H1 (cell line): ENCODE measurements at regions not wholly inside any gene's neighbourhood (a gene's known extent, or its start where the extent isn't known, plus 50 kb on each side); places are given as distances from the start of the nearest gene placed in this dataset.

Experiments used
- ASH2L ChIP-seq: fragments of 200-600, 300-600 bp; sonication (generic); IDR thresholded peaks from one replicate; pipeline ENCODE4 v1.7.1; 2017; ENCODE audit warnings: low read length
- BRCA1 ChIP-seq: IDR thresholded peaks from 2 replicates; pipeline ENCODE4 v1.6.1; 2012; ENCODE audit warnings: low read depth, low read length, improper control_type of control experiment
- CHD2 ChIP-seq: IDR thresholded peaks from 2 replicates; pipeline ENCODE4 v1.6.1; 2012; ENCODE audit warnings: low read length, improper control_type of control experiment
- CTBP2 ChIP-seq: IDR thresholded peaks from 2 replicates; pipeline ENCODE4 v1.7.0; 2011; ENCODE audit warnings: borderline replicate concordance, mild to moderate bottlenecking, moderate library complexity, mixed read lengths, low read length; ENCODE audit not compliant: insufficient read depth, insufficient read length
- EZH2 ChIP-seq: fragments of 200-600 bp; sonication (generic); IDR thresholded peaks from 2 replicates; pipeline ENCODE4 v1.7.1; 2012; ENCODE audit warnings: low read depth, mild to moderate bottlenecking, moderate library complexity, low read length, inconsistent platforms; ENCODE audit not compliant: severe bottlenecking
- HDAC2 ChIP-seq, 2 experiments: fragments of 300-600 bp in 1 of 2; sonication (generic) in 1 of 2; IDR thresholded peaks; 2 replicates each; pipeline ENCODE4 v1.6.1; 2011 to 2012; ENCODE audit warnings: low read depth in 2 of 2, low read length in 2 of 2, mild to moderate bottlenecking in 2 of 2, moderate library complexity in 2 of 2, borderline replicate concordance in 1 of 2, inconsistent platforms in 1 of 2
- KDM1A ChIP-seq: fragments of 200-600, 300-600 bp; sonication (generic); IDR thresholded peaks from 2 replicates; pipeline ENCODE4 v1.7.1; 2016; ENCODE audit warnings: mild to moderate bottlenecking, low read length, borderline replicate concordance
- RAD21 ChIP-seq, 2 experiments: IDR thresholded peaks in 1 of 2; conservative IDR thresholded peaks in 1 of 2; 2 replicates each; pipeline ENCODE4 v1.6.1; 2011; ENCODE audit warnings: low read depth in 2 of 2, low read length in 2 of 2, improper control_type of control experiment in 1 of 2, inconsistent platforms in 1 of 2, mild to moderate bottlenecking in 1 of 2, moderate library complexity in 1 of 2
- RBBP5 ChIP-seq: IDR thresholded peaks from 2 replicates; pipeline ENCODE4 v1.7.1; 2012; ENCODE audit warnings: low read depth, mild to moderate bottlenecking, inconsistent platforms, low read length, moderate library complexity, borderline replicate concordance
- RXRA ChIP-seq: IDR thresholded peaks from 2 replicates; pipeline ENCODE4 v1.6.1; 2011; ENCODE audit warnings: low read depth, mild to moderate bottlenecking, low read length, moderate library complexity; ENCODE audit not compliant: insufficient read depth
- SAP30 ChIP-seq: fragments of 300-600 bp; sonication (generic); IDR thresholded peaks from 2 replicates; pipeline ENCODE4 v1.7.1; 2012; ENCODE audit warnings: low read length, moderate library complexity, mild to moderate bottlenecking, inconsistent platforms; ENCODE audit not compliant: insufficient read depth, insufficient replicate concordance
- SP2 ChIP-seq: IDR thresholded peaks from 2 replicates; pipeline ENCODE4 v1.6.1; 2012; ENCODE audit warnings: mild to moderate bottlenecking, low read length, inconsistent platforms
- SP4 ChIP-seq: IDR thresholded peaks from 2 replicates; pipeline ENCODE4 v1.6.1; 2012; ENCODE audit warnings: low read length, inconsistent platforms
- SUZ12 ChIP-seq: fragments of 200-600 bp; sonication (generic); IDR thresholded peaks from 2 replicates; pipeline ENCODE4 v1.6.1; 2012; ENCODE audit warnings: mild to moderate bottlenecking, inconsistent platforms, low read length, moderate library complexity, mixed read lengths
- TBP ChIP-seq: IDR thresholded peaks from 2 replicates; pipeline ENCODE4 v1.6.1; 2011; ENCODE audit warnings: low read depth, low read length, improper control_type of control experiment
- TF ChIP-seq, protein P1 (sequence below), 3 experiments: IDR thresholded peaks; 1 replicate in 2 of 3; 2 replicates in 1 of 3; pipeline versions ENCODE4 v1.5.1 to v1.6.1; 2011; ENCODE audit warnings: low read length in 3 of 3, mild to moderate bottlenecking in 3 of 3, inconsistent platforms in 2 of 3, low read depth in 1 of 3, moderate library complexity in 1 of 3; ENCODE audit not compliant: insufficient read depth in 1 of 3; ENCODE audit errors: control extremely low read depth in 1 of 3

GRCh38 chr5:121105921-121106320 is 641.8 kb downstream of the PRR16 start (continued):
- TF ChIP-seq SP4 (no peak), SP2 (no peak), BRCA1 (no peak), RBBP5 (no peak), KDM1A (no peak), RXRA (no peak), SUZ12 (no peak), ASH2L (no peak), SAP30 (no peak), HDAC2 (IDR thresholded peaks at IDR 0.05; ENCODE audit: borderline replicate concordance in 1 of 2, low read depth in 2 of 2, low read length in 2 of 2) (no peak), CHD2 (no peak), CTBP2 (no peak), TBP (no peak), RAD21 (IDR thresholded peaks at IDR 0.05 in 1 of 2, conservative IDR thresholded peaks at IDR 0.05 in 1 of 2; ENCODE audit: low read depth in 2 of 2, low read length in 2 of 2) (no peak), EZH2 (no peak)
- TF ChIP-seq, protein P1, sequence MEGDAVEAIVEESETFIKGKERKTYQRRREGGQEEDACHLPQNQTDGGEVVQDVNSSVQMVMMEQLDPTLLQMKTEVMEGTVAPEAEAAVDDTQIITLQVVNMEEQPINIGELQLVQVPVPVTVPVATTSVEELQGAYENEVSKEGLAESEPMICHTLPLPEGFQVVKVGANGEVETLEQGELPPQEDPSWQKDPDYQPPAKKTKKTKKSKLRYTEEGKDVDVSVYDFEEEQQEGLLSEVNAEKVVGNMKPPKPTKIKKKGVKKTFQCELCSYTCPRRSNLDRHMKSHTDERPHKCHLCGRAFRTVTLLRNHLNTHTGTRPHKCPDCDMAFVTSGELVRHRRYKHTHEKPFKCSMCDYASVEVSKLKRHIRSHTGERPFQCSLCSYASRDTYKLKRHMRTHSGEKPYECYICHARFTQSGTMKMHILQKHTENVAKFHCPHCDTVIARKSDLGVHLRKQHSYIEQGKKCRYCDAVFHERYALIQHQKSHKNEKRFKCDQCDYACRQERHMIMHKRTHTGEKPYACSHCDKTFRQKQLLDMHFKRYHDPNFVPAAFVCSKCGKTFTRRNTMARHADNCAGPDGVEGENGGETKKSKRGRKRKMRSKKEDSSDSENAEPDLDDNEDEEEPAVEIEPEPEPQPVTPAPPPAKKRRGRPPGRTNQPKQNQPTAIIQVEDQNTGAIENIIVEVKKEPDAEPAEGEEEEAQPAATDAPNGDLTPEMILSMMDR (IDR thresholded peaks at IDR 0.05; ENCODE audit: control extremely low read depth in 1 of 3, insufficient read depth in 1 of 3, low read depth in 1 of 3, low read length in 3 of 3), result no peak
